Panc1 (cell line): ENCODE measurements at regions not wholly inside any gene's neighbourhood (a gene's known extent, or its start where the extent isn't known, plus 50 kb on each side); places are given as distances from the start of the nearest gene placed in this dataset.

Source experiments
- ATAC-seq: fragments of 200-7000 bp; cut with Tn5 transposase; 2 replicates; pipeline ENCODE4 v1.9.1; 2020; ENCODE audit warnings: mild to moderate bottlenecking, moderate library complexity
- BruUV-seq: library from RNA; stranded (reverse); fragments of 400-500 nt; replicated peaks from 2 replicates; lab custom pipeline; 2021; lab: Mats Ljungman, UMichigan
- CTCF ChIA-PET: fragments of 300-600 bp; sonication (Branson Sonifier 250); formaldehyde crosslinking; loops from one replicate; lab custom pipeline; 2022; ENCODE audit warnings: antibody characterized with exemption; lab: Charles Lee
- POLR2A ChIA-PET: fragments of 300-600 bp; sonication (Branson Sonifier 250); formaldehyde crosslinking; loops from one replicate; lab custom pipeline; 2022; ENCODE audit warnings: antibody characterized with exemption; lab: Charles Lee
- DNase-seq: peaks from one replicate; pipeline ENCODE4 v3.0.0-alpha.2; 2010; ENCODE audit warnings: low read depth, low spot score
- H3K27ac ChIP-seq: 2 replicates; pipeline ENCODE4 v1.5.1; 2011; ENCODE audit warnings: mild to moderate bottlenecking, low read length, inconsistent platforms
- H3K27me3 ChIP-seq: fragments of 200-500 bp; sonication (Bioruptor generic); 2 replicates; pipeline ENCODE4 v1.6.0; 2014; ENCODE audit warnings: low read length, inconsistent platforms; ENCODE audit not compliant: control insufficient read depth, insufficient read depth
- H3K36me3 ChIP-seq: fragments of 200-500 bp; sonication (Bioruptor generic); 2 replicates; pipeline ENCODE4 v1.5.1; 2014; ENCODE audit warnings: inconsistent platforms, mild to moderate bottlenecking, low read length, moderate library complexity; ENCODE audit not compliant: control insufficient read depth, insufficient read depth
- H3K4me1 ChIP-seq: 2 replicates; pipeline ENCODE4 v1.5.1; 2011; ENCODE audit warnings: inconsistent platforms, mild to moderate bottlenecking, low read length, moderate library complexity; ENCODE audit not compliant: control insufficient read depth, insufficient read depth
- H3K4me3 ChIP-seq, 2 experiments: 2 replicates each; pipeline ENCODE4 v1.5.1; 2011 to 2012; ENCODE audit warnings: low read depth in 2 of 2, low read length in 2 of 2, mild to moderate bottlenecking in 2 of 2, inconsistent platforms in 1 of 2, moderate library complexity in 1 of 2
- H3K9me3 ChIP-seq: fragments of 200-500 bp; sonication (Bioruptor generic); 2 replicates; pipeline ENCODE4 v1.5.1; 2014; ENCODE audit warnings: low read depth, mild to moderate bottlenecking, inconsistent platforms, low read length, moderate library complexity; ENCODE audit not compliant: control insufficient read depth, insufficient read depth
- POLR2AphosphoS5 ChIP-seq: IDR thresholded peaks from 2 replicates; pipeline ENCODE4 v1.6.1; 2012; ENCODE audit warnings: mild to moderate bottlenecking, low read depth, low read length, moderate library complexity
- SIN3A ChIP-seq: IDR thresholded peaks from 2 replicates; pipeline ENCODE4 v1.6.1; 2012; ENCODE audit warnings: low read depth, mild to moderate bottlenecking, low read length, moderate library complexity, borderline replicate concordance; ENCODE audit not compliant: insufficient read depth
- TCF7L2 ChIP-seq: IDR thresholded peaks from 2 replicates; pipeline ENCODE4 v1.6.1; 2011; ENCODE audit warnings: mild to moderate bottlenecking, low read depth, low read length, inconsistent platforms
- in situ Hi-C: cut with HindIII; loops from 2 replicates; pipeline ENCODE4 v1.10.0; 2016; ENCODE audit warnings: low sequenced_read_pairs, low pct_unique_long_range_greater_than_20kb
- intact Hi-C: fragments of 100-400 bp; cut with micrococcal nuclease; formaldehyde crosslinking; loops from one replicate; pipeline ENCODE4 v1.10.0; 2022; ENCODE audit not compliant: unreplicated experiment
- TF ChIP-seq, protein P1 (sequence below), 2 experiments: IDR thresholded peaks; 2 replicates each; pipeline ENCODE4 v1.6.1; 2011 to 2012; ENCODE audit warnings: low read depth in 2 of 2, control low read depth in 1 of 2, low read length in 1 of 2, mild to moderate bottlenecking in 1 of 2, moderate library complexity in 1 of 2; ENCODE audit not compliant: insufficient read depth in 1 of 2
- TF ChIP-seq, protein P2 (sequence below): fragments of 450-650 bp; IDR thresholded peaks from 2 replicates; pipeline ENCODE4 v1.5.1; 2017; ENCODE audit warnings: mild to moderate bottlenecking

DNA sequence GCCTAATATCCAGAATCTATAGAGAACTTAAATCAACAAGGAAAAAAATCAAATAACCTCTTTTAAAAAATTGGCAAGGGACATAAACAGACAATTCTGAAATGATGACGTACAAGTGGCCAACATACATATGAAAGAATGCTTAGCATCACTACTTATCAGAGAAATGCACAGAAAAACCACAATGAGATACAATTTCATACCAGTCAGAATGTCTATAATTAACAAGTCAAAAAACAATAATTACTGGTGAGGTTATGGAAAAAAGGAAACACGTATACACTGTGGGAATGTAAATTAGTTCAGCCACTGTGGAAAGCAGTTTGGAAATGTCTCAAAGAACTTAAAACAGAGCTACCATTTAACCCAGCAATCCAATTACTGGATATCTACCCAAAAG is 1192.0 kb downstream of the CDH12 start:
- no peak overlapping the region for H3K27ac ChIP-seq
- intact Hi-C loops (no loop called here), in situ Hi-C loops (no loop called here)
- CTCF ChIA-PET, result no interaction called here
- no peaks in the 10 kb centered on the region for H3K4me1 ChIP-seq
- DNase-seq (no peak), ATAC-seq (no peak)
- H3K4me3 ChIP-seq, result no peak overlapping the region
- no peak for TF ChIP-seq TCF7L2
- TF ChIP-seq, protein P1, sequence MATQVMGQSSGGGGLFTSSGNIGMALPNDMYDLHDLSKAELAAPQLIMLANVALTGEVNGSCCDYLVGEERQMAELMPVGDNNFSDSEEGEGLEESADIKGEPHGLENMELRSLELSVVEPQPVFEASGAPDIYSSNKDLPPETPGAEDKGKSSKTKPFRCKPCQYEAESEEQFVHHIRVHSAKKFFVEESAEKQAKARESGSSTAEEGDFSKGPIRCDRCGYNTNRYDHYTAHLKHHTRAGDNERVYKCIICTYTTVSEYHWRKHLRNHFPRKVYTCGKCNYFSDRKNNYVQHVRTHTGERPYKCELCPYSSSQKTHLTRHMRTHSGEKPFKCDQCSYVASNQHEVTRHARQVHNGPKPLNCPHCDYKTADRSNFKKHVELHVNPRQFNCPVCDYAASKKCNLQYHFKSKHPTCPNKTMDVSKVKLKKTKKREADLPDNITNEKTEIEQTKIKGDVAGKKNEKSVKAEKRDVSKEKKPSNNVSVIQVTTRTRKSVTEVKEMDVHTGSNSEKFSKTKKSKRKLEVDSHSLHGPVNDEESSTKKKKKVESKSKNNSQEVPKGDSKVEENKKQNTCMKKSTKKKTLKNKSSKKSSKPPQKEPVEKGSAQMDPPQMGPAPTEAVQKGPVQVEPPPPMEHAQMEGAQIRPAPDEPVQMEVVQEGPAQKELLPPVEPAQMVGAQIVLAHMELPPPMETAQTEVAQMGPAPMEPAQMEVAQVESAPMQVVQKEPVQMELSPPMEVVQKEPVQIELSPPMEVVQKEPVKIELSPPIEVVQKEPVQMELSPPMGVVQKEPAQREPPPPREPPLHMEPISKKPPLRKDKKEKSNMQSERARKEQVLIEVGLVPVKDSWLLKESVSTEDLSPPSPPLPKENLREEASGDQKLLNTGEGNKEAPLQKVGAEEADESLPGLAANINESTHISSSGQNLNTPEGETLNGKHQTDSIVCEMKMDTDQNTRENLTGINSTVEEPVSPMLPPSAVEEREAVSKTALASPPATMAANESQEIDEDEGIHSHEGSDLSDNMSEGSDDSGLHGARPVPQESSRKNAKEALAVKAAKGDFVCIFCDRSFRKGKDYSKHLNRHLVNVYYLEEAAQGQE (IDR thresholded peaks at IDR 0.05; ENCODE audit: insufficient read depth in 1 of 2, low read depth in 2 of 2, low read length in 1 of 2), result no peak
- no peak for TF ChIP-seq SIN3A
- TF ChIP-seq, protein P2, sequence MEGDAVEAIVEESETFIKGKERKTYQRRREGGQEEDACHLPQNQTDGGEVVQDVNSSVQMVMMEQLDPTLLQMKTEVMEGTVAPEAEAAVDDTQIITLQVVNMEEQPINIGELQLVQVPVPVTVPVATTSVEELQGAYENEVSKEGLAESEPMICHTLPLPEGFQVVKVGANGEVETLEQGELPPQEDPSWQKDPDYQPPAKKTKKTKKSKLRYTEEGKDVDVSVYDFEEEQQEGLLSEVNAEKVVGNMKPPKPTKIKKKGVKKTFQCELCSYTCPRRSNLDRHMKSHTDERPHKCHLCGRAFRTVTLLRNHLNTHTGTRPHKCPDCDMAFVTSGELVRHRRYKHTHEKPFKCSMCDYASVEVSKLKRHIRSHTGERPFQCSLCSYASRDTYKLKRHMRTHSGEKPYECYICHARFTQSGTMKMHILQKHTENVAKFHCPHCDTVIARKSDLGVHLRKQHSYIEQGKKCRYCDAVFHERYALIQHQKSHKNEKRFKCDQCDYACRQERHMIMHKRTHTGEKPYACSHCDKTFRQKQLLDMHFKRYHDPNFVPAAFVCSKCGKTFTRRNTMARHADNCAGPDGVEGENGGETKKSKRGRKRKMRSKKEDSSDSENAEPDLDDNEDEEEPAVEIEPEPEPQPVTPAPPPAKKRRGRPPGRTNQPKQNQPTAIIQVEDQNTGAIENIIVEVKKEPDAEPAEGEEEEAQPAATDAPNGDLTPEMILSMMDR, result no peak
- no peak for TF ChIP-seq POLR2AphosphoS5
- BruUV-seq, result no TSS peak
- H3K36me3 ChIP-seq, result no peaks in the 10 kb centered on the region
- POLR2A ChIA-PET, result no interaction called here
- no peaks in the 10 kb centered on the region for H3K27me3 ChIP-seq
- H3K9me3 ChIP-seq, result no peaks in the 10 kb centered on the region

DNA sequence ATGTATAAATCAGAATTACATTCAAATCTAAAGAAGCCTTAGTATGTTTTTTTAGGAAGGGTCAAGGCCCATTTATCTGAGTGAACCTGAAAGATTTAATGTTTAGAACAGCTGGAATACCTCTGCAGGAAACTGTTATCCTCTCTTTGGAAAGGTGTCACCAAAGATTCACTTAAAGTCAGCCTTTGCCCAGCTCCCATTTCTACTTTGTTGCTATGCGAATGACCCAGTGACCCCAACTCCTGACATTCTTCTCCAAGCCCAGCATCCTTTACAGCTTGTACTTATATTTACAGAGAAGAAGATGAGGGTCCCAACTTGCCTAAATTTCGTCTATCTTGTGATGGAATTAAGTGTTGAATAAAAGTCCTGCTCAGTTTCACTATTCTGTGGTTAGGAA is 1198.6 kb downstream of the CDH12 start:
- no peak for ATAC-seq
- H3K4me3 ChIP-seq, result no peak overlapping the region
- H3K4me1 ChIP-seq, result 0 out of 2 replicates have a peak, but pooled peaks cover 2% of the 10 kb centered on the region
- POLR2A ChIA-PET, result no interaction called here
- no TSS peak for BruUV-seq
- no peaks in the 10 kb centered on the region for H3K36me3 ChIP-seq
- TF ChIP-seq, protein P1 (IDR thresholded peaks at IDR 0.05; ENCODE audit: insufficient read depth in 1 of 2, low read depth in 2 of 2, low read length in 1 of 2), result no peak
- TF ChIP-seq POLR2AphosphoS5 (no peak), SIN3A (no peak), TCF7L2 (no peak)
- TF ChIP-seq, protein P2, result no peak
- CTCF ChIA-PET, result no interaction called here
- intact Hi-C loops, result no loop called here
- no peaks in the 10 kb centered on the region for H3K27me3 ChIP-seq
- no peaks in the 10 kb centered on the region for H3K9me3 ChIP-seq
- no peak for DNase-seq
- no peak overlapping the region for H3K27ac ChIP-seq
- in situ Hi-C loops, result no loop called here
